ENCODE measurements at regions not wholly inside any gene's neighbourhood (a gene's known extent, or its start where the extent isn't known, plus 50 kb on each side); places are given as distances from the start of the nearest gene placed in this dataset.

DNA sequence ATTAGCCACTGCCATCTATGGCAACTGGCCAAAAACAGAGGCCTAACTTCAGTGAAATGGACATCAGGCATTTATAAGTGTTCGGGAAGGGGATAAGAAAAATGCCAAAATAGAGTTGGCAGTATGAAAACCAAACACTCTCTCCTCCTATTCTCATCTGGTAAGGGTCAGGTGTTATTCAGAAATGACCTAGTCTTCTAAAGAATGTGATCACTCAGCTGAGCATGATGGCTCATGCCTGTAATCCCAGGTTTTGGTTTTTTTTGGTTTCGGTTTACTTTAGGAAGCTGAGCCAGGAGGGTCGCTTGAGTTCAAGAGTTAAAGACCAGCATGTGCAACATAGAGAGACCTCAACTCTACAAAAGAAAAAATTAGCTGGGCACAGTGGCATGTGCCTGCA, 170.3 kb downstream of the GRIN2B start:
- TF ChIP-seq POLR2AphosphoS5 (IDR thresholded peaks at IDR 0.05; ENCODE audit: low read depth, low read length), result no peak
- TF ChIP-seq, protein P1, sequence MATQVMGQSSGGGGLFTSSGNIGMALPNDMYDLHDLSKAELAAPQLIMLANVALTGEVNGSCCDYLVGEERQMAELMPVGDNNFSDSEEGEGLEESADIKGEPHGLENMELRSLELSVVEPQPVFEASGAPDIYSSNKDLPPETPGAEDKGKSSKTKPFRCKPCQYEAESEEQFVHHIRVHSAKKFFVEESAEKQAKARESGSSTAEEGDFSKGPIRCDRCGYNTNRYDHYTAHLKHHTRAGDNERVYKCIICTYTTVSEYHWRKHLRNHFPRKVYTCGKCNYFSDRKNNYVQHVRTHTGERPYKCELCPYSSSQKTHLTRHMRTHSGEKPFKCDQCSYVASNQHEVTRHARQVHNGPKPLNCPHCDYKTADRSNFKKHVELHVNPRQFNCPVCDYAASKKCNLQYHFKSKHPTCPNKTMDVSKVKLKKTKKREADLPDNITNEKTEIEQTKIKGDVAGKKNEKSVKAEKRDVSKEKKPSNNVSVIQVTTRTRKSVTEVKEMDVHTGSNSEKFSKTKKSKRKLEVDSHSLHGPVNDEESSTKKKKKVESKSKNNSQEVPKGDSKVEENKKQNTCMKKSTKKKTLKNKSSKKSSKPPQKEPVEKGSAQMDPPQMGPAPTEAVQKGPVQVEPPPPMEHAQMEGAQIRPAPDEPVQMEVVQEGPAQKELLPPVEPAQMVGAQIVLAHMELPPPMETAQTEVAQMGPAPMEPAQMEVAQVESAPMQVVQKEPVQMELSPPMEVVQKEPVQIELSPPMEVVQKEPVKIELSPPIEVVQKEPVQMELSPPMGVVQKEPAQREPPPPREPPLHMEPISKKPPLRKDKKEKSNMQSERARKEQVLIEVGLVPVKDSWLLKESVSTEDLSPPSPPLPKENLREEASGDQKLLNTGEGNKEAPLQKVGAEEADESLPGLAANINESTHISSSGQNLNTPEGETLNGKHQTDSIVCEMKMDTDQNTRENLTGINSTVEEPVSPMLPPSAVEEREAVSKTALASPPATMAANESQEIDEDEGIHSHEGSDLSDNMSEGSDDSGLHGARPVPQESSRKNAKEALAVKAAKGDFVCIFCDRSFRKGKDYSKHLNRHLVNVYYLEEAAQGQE (IDR thresholded peaks at IDR 0.05; ENCODE audit: insufficient read depth in 1 of 2, low read depth in 2 of 2, low read length in 2 of 2), result no peak
- no peak for TF ChIP-seq TAF1 (IDR thresholded peaks at IDR 0.05; ENCODE audit: borderline replicate concordance, insufficient read depth, low read length)
- TF ChIP-seq SIN3A (IDR thresholded peaks at IDR 0.05; ENCODE audit: borderline replicate concordance, insufficient read depth, low read length), result no peak

All from PFSK-1 (cell line).